HG03060 (cell line): ENCODE measurements at regions not wholly inside any gene's neighbourhood (a gene's known extent, or its start where the extent isn't known, plus 50 kb on each side); places are given as distances from the start of the nearest gene placed in this dataset.
A peak's percentile ranks its signal among the peaks of the same experiment; 100 is the strongest.

ENCODE experiments used
- ATAC-seq: cut with Tn5 transposase; IDR thresholded peaks from one replicate; pipeline ENCODE4 v1.9.1; 2021; ENCODE audit warnings: low read depth, moderate number of reproducible peaks; ENCODE audit not compliant: unreplicated experiment

DNA sequence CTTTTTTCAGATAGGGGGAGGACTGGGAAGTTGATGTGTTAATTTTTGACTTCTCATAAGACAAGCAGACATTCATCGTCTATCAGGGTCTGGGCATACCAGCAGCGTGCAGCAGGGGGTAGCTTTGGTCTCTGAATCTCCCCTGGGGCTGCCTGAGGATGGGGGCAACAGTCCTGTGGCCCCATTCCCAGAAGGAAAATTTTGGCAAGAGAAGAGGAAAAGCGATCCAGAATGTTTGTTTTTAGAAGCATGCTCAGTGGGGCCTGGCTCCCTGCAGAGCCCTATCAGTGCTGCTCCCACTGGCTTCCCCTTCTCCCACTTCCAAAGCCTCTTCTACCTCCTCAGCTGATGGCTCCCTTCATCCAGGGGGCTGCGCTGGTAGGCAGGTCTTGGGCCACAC is 194.8 kb upstream of the IL12B start:
- ATAC-seq, result no peak

DNA sequence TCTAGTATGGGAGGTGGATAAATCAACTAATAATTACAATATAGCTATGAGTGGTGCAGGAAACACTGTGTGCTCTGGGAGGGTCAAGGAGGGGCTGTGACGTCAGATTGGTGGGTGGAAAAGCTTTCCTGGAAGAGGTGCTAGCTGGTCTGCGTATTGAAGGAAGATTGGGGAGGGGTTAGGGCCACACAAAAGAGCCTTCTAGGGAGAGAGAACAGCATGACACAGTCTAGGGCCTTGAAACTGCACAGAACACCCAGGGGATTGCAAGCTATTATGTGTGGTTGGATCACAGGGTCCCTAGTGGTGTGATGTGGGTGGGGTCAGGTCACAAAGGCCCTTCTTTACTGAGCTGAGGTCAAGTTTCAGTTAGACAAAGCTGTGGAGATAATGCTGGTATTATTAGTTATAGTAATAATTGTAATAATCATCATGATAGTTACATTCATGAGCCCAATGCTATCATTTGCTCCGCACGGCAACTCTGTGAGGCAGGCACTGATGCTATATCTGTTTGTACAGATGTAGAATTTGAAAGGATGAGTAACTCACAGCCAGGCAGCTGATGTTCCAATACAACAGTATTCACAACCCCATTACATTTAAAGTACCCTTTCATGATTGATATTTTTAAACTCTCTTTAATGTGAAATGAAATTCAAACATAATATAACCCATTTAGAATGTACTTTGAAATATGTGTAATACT is 197.4 kb upstream of the IL12B start:
- peak; percentile 62 for ATAC-seq

DNA sequence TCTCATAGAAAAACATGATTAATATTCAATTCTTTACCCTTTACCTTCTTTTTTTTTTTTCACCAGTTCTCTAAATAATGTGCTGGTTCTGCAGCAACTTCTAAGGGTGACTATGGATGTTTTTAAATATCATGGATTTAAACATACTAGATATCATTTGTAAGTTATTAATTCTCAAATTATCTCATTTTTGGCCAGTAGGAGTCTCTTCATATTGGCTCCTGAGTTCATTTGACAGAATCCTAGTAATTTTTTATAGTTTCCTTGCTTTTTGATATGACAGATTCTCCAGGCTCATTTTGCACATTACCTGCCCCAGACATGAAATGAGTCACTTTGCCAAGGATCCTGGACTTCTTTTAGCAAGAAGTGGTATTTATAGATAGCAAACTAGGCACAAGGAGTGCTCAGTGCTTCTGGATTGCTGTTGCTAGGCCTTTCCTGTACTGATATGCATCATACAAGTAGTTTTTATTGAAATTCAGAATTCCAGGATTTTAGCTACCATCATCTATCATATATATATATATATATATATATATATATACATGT is 201.3 kb upstream of the IL12B start:
- ATAC-seq, result no peak

DNA sequence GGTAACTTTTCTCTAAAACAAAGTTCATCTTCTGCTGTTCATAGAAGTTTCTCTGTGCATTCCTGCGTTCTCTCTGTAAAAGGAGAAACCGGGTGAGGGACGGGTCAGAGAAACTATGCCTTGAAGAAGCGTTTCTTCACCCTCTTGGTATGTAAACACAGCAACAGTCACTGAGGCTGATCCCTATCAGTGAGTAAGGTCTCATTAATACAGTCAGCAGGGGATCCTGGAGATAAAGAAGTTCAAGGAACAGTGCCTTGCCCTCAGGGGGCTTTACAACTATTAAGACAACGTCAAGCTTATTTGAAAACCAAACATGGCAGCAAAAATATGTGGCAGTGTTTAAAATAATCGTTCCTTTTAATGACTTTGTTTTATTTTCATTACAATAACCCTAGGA is 202.9 kb upstream of the IL12B start:
- no peak for ATAC-seq

DNA sequence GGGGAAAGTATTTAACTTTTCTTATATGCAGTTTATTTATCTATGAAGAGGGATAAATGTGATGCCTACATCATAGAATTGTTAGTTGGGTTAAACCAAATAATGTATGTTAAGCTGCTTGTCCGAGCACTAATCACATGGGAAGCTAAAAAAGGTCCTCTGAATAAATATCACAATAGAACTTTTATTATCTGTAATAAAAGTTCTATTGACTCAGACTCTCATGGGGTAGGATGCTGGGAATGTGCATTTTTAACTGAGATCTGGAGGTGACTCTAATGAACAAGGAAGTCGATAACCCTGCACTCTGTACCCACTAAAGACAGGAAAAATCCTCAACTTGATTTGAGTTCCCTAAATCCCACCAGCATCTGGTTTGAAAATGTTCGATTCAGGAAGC is 205.9 kb upstream of the IL12B start:
- no peak for ATAC-seq

DNA sequence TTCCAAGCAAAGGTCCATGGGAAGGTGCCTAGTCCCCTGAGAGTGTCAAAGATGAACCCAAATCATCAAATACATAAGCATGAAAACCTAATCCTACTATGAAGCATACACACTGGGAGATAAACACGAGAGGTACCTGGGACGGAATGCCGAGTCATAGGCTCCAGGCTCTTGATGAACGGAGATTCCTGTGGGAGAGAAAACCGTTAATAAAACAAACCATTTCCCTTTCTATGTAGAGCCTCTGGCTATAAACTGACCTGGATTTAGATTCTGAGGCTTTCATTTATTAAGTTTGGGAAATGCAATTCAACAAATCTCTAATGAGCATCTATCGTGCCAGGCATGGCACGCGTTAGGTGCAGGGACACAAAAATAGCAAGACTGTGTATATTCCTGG is 206.4 kb upstream of the IL12B start:
- no peak for ATAC-seq

DNA sequence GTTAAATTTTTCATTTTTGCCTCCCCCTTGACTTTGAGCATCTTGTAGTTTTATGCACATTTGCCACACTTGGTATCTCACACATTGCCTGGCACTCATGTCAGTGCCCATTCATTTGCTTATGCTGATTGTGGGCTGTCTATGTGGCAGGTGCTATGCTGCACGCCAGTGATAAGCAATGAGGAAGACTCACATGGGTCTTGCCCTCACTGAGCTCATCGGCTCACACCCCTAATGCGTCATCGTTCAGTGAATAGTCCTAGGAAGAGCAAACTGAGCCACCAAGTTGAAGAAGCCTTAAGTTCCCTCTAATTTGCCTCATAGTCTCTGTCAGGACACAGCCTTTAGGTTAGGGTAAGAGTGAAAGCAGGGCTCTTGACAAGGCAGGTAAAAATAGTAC is 209.4 kb upstream of the IL12B start:
- ATAC-seq, result no peak

DNA sequence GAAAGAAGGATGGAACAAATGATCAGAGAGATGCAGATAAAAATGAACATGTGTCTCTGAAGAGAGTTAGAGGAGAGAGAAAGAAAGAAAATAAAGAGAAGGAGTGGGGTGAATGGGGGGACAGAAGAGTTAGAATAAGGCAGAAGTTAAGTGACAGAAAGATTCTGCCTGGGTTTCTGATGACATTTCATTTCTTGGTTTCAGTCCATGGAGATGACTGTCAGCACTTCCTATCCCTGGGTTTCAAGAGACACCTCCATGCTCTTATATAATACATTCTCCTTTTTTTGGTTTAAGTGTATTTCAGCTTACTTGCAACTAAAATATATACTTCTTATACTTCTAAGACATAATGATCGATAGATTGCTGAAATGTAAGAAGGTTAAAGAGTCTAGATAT is 213.0 kb upstream of the IL12B start:
- ATAC-seq, result no peak

DNA sequence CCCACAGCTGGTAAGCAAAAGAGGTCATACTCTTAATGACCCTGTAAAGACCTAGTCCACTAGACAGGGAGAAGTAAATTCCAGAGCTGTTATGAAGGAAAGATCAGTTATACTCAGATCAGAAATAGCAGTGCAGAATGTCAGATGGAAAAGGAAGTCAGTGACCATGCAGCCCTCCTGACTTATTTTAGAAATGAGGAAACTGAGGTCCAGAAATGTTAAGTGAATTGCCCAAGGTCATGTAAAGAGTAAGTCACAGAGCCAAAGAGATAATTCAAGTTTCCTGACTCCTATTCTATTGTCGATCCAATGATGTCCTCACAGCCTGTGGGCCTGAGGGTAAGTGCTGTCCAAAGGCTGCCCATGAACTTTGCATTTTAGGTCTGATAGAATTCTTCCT is 214.9 kb upstream of the IL12B start:
- no peak for ATAC-seq

DNA sequence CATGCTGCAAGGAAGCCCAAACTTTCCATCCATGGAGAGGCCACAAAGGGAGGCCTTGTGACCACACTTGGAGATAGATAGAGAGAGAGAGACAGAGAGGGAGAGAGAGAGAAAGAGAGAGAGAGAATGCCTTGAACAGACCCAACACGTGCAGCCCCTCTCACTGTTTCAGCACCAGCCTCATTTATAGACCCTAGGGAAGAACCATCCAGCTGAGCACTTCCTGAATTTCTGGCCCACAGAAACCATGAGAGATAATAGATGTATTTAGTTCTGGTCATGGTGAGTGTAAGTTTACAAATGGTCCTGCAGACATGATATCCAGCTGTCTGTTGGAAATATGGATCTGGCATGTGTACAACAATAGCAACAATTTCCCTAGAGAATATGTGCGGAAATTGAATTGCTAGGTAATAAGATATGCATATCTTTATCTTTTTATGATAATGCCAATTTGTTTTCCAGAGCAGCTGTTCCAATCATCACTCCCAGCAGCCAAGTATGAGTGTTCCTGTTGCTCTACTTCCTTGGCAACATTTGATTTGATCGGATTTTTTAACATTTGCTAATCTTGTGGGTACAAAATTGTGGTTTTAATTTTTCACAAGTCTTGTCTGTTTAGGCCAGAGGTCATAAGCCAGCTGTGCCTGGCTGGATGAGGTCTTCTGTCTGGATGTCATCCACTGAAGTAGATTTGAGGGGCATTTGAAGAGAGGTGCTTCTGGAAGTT is 217.3 kb upstream of the IL12B start:
- no peak for ATAC-seq

DNA sequence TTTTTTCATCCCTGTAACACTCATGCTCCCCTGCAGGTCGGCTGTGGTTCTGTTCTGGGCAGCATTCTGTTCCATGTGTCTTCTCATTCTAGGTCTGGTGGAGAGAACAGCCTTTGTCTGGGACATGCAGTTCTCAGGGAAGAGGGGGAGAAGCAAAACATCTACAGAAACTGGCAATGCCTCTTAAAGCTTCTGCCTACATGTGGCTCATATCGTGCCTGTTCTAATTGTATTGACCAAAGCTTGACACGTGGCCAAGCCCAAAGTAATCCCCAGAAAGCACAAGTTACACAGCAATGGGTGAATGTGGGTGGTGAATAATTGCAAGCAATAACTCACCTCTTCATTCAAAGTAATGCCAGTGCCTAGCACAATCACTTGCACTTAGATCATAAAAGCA is 218.2 kb upstream of the IL12B start:
- no peak for ATAC-seq

DNA sequence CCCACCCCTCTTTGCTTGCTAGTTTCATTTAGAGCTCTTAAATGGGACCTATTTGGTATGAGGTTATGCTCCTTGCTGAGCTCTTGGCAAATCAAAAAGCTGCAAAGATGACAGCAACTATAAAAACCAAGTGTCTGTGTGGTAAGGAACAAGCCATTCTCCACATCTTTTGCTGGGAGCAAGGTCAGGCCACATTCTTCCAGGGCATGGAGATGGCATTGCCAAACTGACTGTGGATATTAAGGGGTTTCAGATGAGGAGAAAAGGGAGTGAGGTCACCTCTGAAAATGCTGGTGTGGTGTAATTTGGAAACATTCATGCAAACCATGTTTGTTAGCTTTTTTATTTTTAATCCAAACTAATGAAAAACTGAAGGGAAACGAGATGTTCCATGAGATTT is 218.8 kb upstream of the IL12B start:
- ATAC-seq, result no peak

DNA sequence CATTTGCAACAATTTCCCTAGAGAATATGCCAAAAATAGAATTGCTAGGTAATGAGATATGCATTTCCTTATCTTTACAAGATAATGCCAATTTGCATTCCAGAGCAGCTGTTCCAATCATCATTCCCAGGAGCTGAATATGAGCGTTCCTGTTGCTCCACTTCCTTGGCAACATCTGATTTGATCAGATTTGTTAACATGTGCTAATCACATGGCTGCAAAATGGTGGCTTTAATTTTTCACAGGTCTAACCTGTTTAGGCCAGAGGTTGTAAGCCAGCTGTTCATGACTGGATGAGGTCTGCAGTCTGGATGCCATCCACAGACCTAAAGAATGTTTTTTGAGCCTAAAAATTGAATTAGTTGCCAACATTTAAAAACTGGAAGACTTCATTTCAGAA is 220.7 kb upstream of the IL12B start:
- no peak for ATAC-seq

DNA sequence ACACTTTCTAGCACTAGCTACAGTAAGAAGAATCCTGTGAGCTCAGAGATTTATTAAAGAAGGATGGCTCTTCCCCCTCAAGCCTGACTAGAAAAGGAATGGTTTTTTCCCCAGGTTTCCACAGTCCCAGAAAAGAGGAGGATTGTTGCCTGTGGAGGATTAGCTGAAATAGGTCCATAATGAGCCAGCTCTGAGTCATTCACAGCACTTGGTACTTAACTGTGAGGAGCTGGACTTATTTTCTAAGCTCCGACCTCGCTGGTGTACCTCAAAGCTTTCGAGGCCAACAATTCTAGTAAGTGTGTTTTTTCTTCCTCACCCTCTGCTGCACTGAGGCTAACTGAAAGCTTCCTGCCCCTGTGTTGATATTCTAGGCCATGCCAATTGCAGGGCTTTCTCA is 222.5 kb upstream of the IL12B start:
- no peak for ATAC-seq

DNA sequence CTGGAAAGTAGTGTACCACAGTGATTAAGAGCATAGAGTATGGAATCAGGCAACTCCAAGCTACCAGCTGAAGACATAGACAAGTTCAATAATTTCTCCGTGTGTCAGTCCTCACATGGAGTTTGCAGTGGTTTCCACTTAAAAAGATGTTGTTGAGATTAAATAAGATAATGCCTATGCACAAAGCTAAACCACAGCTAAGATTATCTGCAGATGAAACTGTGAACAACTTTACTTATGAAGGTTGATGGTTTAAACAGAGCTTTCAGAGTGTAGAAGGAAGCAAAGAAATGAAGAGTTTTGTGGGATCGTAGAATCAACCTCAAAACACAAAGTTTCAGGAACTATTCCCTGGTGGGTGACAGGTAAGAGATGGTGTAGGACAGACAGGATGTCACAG is 223.5 kb upstream of the IL12B start:
- ATAC-seq, result no peak

DNA sequence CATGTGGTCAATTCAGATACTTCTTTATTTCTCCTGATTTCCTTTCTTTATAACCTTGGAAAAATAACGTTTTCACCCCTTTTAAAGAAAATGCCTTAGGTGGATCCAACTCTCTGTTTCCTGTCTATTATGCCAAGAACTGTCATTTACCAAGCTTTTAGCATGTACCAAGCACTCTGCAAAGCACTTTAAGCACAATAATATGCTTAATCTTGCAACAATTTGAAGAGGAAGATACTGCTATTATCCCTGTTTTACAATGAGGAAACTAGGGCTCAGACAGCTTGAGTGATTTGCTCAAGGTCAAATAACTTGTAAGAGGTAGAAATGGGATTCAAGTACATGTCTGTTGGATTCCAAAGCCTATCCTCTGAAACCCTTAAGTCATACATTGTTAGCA is 224.8 kb upstream of the IL12B start:
- ATAC-seq, result no peak

DNA sequence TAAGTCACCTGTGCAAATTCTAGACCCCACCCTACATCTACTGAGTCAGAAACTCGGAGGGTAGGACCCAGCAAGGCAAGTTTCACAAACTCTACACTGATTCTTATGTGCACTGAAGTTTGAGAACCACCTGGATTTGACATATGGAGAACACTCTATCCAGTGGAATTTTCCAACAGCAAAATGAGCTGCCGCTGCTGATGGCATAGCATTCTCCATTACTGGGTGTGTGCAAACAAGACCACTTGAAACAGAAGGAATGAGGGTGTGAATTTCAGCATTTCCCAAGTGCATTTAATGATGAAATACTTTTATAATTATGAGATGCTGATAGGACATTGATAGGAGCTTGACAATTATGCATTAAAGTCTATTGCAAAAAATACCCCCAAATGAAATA is 229.1 kb upstream of the IL12B start:
- no peak for ATAC-seq

DNA sequence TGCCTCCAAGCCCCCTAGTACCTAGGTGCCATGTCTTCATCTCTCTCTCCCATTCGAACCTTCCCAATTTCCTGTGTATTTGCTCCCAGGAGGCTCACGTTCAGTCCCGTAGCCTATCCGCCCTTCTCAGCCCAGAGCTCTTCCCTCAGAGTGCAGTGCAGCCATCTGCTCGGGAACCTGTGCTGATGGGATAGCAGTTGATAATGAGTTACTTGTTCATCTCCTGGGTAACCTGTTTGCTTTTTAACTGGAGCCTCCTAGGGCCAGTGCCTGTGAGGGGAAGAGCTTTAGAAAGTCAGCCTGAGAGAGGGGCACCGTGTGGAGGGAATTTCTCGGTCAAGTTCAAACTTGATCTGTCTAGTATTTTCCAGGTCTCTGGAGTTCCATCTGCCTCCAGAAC is 229.8 kb upstream of the IL12B start:
- ATAC-seq, result no peak

DNA sequence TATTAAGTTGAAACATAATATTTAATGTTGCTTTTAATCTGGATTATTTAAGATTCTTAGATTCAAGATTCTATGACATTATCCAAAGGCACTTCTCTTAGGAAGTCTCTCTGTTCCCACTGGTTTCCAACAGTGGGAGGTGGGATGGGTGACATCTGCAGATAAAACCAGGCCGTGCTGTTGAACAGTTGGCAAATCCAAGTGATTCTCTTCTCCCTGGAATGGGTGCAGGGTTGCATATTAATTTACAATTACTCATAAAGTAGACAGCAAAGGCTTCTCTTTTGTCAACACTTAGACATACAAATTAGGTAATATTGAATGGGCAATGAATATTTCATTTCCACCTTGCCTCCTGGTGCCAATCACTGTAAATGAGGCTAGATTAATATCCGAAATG is 233.7 kb upstream of the IL12B start:
- ATAC-seq, result no peak

DNA sequence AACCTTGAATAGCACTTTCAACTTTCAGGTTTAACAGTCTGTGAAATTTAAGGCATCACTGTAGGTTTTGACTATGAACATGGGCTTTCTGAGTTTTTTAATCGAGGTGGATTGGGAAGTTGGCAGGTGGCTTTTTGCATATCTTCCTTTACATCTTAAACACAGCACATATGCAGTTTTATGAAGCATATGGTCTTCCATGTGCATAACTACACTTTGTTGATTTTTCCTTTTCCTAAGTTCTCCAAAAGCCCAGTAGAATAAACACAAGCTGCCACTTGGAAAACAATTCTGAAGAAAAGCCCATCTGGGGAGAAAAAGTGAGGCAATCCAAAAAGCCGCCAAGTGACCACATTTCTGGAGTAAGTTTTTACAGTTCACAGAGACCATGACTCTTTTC is 236.5 kb upstream of the IL12B start:
- no peak for ATAC-seq

DNA sequence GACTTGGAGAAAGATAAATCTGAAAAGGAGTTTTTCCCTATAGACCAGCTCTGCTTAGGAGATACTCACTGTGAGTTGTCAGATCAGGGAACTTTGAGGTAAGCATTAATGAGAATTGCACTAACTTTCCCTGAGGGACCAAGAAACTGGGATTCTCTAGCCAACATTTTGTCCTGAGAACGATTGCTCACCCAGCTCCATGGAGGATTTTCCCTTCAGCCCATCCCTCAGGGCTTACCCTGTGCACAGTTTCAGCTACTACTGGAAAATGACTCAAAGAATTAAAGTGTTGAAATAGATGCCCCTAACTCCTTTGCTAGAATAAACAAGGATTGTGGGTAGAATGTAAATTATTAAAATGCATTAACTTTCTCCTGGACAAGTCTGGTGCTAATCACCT is 237.2 kb upstream of the IL12B start:
- ATAC-seq, result no peak
